GM21723 (cell line): ENCODE measurements at regions not wholly inside any gene's neighbourhood (a gene's known extent, or its start where the extent isn't known, plus 50 kb on each side); places are given as distances from the start of the nearest gene placed in this dataset.

Experiments
- ATAC-seq: cut with Tn5 transposase; IDR thresholded peaks from one replicate; pipeline ENCODE4 v1.9.1; 2021; ENCODE audit warnings: mild to moderate bottlenecking, moderate library complexity; ENCODE audit not compliant: unreplicated experiment

GRCh38 chr20:10770753-10771152 is 97.0 kb upstream of the JAG1 start:
- ATAC-seq = no peak

- no peak for ATAC-seq
Measured at GRCh38 chr20:10771435-10772140, 97.8 kb upstream of the JAG1 start.

DNA sequence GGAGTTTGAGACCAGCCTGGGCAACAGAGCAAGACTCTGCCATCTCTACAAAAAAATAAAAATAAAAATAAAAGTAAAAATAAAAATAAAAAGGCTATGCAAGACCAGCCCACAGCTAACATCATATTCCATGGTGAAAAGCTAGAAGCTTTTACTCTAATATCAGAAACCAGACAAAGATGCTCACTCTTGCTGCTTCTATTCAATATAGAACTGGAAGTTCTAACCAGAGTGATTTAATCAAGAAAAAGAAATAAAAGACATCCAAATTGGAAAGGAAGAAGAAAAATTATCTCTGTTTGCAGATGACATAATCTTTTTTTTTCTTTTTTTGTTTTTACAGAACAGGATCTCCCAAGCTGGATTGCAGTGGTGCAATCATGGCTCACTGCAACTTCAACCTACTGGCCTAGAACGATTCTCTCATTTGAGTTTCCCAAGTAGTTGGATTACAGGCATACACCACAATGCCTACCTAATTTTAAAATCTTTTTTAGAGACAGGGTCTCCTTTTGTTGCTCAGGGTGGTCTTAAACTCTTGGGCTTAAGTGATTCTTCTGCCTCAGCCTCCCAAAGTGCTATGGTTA is 100.7 kb upstream of the JAG1 start:
- no peak for ATAC-seq

GRCh38 chr20:10777710-10778109 is 103.9 kb upstream of the JAG1 start:
- no peak for ATAC-seq

DNA sequence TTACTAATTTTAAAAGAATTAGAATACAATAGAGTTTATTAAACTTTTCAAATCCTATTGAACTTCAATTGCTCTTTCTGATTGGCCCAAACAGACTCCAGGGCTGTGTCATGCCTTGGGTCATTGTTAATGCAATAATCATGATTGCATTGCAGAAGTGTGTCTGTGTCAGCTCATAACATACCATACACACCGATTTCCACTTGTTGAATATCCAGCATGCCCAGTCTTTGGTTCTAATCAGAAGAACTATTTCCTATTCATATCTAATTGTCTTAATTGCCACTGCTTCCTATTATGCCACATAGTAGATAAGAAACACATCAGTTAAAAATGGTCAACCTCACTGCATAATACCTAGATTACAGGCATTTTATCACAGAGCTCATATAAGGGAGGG is 106.1 kb upstream of the JAG1 start:
- no peak for ATAC-seq

- no peak for ATAC-seq
Measured at GRCh38 chr20:10780901-10781300, 107.1 kb upstream of the JAG1 start.

DNA sequence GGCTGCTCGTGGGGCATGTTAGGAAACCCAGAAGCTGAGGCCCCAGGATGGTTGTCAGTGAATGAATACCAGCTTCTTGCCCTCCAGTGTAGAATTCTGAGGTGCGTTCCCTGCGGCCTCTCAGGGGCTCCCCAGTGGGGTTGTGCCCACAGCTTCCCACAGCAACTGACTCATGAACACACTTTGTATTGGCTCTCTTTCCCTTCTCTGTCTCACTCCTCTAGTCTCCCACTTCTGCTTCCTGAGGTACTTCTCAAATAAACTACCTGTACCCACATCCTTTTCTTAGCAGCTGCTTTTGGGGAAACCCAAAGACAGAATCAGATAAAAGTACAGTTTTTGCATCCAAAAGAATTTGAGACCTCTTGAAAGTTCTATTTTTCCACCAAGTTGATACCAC is 107.7 kb upstream of the JAG1 start:
- ATAC-seq = no peak

DNA sequence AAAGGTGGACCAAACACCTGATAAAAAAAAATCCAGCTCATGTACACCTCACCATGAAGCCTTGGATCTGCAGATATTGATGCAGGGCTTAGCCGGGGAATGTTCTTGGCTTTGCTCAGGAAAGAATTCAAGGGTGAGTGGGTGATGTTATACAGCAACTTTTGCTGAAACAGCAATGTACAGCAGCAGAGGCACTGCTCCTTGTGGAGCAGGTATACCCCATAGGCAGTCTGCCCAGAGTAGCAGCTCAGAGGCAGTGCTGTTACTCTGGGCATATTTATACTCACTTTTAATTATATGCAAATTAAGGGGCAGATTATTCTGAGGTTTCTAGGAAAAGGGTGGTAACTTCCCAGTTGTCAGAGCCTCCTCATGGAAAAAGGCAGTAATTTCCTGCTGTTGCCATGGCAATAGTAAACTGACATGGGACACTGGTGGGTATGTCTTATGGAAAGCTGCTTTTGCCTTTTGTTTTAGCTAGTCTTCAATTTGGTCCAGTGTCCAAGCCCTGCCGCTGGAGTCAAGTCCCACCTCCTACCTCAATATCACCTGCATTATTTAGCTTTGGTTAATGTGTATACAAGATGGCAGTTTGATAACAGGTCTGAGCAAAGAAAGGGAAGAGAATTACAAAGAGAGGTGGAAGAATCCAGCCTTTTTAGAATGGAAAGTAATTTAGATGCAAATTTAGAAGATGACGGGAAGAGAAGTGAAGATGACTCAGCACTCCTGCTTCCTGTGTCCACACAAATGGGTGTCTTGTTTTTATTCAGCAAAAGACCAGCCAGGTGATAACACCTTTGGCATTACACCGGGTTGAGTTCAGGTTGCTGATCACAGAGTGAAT is 110.1 kb upstream of the JAG1 start:
- ATAC-seq = no peak

DNA sequence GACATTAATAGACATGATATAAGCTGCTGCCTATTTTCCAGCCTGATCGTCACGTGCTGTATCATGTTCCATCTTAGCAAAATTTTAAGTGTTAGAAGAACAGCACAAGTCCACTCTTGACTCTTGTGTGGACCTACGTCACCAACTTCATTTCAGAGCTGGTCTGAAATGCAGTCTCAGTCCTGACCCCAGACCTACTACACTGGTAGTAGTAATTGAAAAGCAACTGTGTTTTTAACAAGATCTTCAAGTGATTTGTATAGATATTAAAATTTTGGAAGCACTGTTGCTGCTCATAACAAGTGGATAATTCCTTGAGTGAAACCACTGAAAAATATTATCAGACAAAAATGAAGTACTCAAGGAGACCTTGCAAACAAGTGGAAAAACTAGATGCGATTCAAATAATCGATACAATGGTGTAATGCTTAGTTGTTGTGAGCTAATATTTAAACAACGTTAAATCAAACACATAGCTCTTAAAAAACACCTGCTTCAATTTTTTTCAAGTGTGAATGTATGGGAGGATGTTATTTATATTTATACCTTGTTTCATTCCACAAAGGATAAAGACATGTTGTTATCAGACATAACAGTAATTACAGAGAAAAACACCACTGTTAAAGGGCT is 110.9 kb upstream of the JAG1 start:
- no peak for ATAC-seq

- ATAC-seq = no peak
Measured at GRCh38 chr20:10786678-10787077, 112.9 kb upstream of the JAG1 start.

DNA sequence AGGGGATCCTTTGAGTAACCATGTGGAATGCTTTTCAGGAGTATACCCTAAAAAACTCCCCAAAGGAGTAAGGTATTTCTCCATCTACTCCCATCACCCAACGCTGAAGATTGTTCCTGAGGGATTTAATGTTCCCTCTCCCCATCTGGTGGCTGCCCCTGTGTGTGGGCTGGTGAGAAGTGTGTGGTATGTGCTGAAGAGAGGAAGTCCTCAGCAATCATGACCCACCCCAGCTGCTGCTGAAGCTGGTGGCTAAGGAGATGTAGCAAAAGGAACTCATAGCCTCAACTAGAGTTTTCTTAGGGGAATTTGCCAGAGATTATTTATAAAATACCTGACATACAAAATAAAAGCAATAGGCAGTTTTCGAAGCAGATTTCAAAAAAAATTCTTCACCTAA is 114.3 kb upstream of the JAG1 start:
- ATAC-seq = no peak

- ATAC-seq = no peak
Measured at GRCh38 chr20:10788877-10789276, 115.1 kb upstream of the JAG1 start.

DNA sequence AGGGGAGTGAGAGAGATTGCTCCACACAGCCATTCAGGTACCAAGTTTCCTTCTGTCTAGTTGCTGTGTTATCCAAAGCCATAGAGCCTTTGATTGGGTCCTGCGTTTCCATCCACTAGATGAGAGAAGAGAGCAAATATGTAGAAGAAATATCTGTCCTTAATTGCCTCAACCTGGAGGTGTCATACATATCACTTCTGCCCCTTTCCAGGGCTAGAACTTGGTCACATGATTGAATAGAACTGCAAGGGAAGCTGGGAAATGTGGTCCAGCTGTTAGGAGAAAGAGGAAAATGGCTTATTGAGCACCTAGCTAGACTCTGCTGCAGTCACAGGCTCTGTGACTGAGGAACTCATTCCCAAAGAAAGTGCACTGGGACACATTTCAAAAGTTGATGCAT is 115.6 kb upstream of the JAG1 start:
- ATAC-seq = no peak

DNA sequence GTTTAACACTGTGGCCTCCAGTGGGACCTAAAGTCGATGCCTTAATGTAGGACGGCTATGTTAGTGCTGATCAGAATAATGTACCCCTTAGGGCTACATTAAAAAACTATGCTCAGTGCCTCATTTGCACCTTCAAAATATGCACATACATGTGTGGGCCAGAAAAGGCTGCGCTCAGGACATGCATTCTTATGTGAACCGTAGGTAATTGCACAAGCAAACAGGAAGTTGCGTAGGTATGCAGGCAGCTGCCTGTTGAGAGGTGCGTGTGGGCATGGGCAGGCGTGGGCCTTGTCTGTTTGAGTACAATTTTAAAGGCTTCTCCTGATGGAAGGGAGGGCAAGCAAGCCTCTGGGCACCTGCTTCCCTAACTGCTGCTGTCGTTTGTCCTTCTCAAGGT is 116.2 kb upstream of the JAG1 start:
- no peak for ATAC-seq

- ATAC-seq = no peak
Measured at GRCh38 chr20:10792291-10792690, 118.5 kb upstream of the JAG1 start.

GRCh38 chr20:10793766-10794165 is 120.0 kb upstream of the JAG1 start:
- ATAC-seq = no peak

- no peak for ATAC-seq
Measured at GRCh38 chr20:10794765-10795164, 121.0 kb upstream of the JAG1 start.

DNA sequence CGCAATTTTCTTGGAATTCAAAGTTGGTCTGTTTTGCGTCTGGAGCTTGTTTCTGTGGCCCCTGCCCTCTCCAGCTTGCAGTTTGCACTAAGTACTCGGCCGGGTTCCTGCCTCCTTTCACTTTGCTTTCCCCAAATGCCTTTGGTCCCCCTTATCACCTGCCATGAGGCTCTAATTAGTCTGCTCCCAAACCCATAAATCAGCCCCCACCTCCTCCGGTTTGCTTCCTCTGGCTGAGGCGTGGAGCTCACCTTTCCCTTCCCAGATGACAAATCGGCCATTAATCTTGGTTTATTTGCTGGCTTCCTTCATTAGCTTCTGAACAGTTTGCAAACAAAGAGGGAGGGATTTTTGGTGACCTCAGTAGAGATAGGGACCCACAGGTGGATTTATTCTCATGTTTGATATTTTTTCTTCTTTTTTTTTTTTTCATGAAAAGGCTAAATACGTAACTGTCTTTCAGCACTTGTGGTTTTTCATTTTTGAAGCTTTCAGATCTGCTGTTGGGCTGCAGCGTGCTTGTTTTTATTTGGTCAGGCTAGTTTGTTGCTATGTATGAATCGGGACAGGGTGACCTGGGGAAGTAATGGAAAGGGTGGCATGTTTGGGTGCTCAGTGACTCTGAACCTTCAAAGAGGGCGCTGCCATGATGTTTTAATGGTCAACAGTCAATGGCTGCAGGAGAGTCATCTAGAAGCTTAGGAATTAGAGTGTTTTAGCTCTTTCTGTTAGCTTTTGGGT is 121.7 kb upstream of the JAG1 start:
- ATAC-seq = no peak

DNA sequence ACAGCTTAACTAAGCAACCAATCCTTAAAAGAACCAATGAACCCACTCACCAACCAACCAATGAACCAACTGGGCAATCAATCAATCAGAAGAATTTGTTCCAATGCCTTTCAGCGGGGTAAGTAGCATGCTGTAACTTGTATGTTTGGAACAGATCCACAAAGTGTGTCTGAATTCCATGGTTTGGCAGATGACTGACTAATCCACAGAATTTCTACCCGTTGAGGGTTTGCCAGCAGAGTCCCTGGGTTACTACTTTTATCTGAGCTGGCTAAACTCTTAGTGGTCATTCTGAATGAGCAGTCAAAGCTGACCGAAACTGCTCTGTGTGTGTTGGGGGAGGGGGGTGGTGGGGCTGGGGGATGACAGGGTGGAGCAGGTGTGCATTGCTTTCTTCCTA is 125.0 kb upstream of the JAG1 start:
- ATAC-seq = no peak

GRCh38 chr20:10799735-10800134 is 125.9 kb upstream of the JAG1 start:
- no peak for ATAC-seq

- ATAC-seq = no peak
Measured at GRCh38 chr20:10800288-10800687, 126.5 kb upstream of the JAG1 start.
